Breast epithelium (tissue), 4 donors: ENCODE measurements at regions not wholly inside any gene's neighbourhood (a gene's known extent, or its start where the extent isn't known, plus 50 kb on each side); places are given as distances from the start of the nearest gene placed in this dataset.

Source experiments
- DNase-seq, 2 donors: peaks; one replicate each; pipeline ENCODE4 v3.0.0-alpha.2; 2019; ENCODE audit warnings: low spot score in 2 of 2
- H3K27ac ChIP-seq, 2 donors: fragments of 200-600 bp; sonication (generic) in 1 of 2; one replicate each; pipeline ENCODE4 v1.5.1; 2016 to 2019; ENCODE audit warnings: mild to moderate bottlenecking in 1 of 2
- H3K27me3 ChIP-seq, 2 donors: fragments of 200-600 bp; sonication (generic) in 1 of 2; one replicate each; pipeline versions ENCODE4 v1.5.1 to v1.6.0; 2017 to 2019; ENCODE audit warnings: control low read depth in 1 of 2, mild to moderate bottlenecking in 1 of 2
- H3K36me3 ChIP-seq: fragments of 200-600 bp; one replicate; pipeline ENCODE4 v1.5.1; 2019
- H3K4me1 ChIP-seq, 2 donors: fragments of 200-600 bp; sonication (generic); one replicate each; pipeline ENCODE4 v1.5.1; 2016 to 2019; ENCODE audit warnings: control low read depth in 1 of 2
- H3K4me3 ChIP-seq, 3 donors: fragments of 200-600 bp; sonication (generic); 1 replicate in 2 of 3; 2 replicates in 1 of 3; pipeline ENCODE4 v1.5.1; 2016 to 2019; ENCODE audit warnings: mild to moderate bottlenecking in 3 of 3, moderate library complexity in 2 of 3
- H3K9me3 ChIP-seq, 2 donors: fragments of 200-600 bp; sonication (generic) in 1 of 2; one replicate each; pipeline ENCODE4 v1.5.1; 2016 to 2019; ENCODE audit warnings: control low read depth in 1 of 2
- POLR2A ChIP-seq: fragments of 450-650 bp; IDR thresholded peaks from one replicate; pipeline ENCODE4 v1.6.1; 2016; ENCODE audit warnings: antibody characterized with exemption, mild to moderate bottlenecking, moderate library complexity
- POLR2AphosphoS5 ChIP-seq, 3 donors: sonication (generic); formaldehyde crosslinking; IDR thresholded peaks; one replicate each; pipeline ENCODE4 v1.6.1; 2017; ENCODE audit warnings: antibody characterized with exemption in 3 of 3
- intact Hi-C: fragments of 100-400 bp; cut with DNase I; formaldehyde crosslinking; loops from one replicate; pipeline ENCODE4 v1.15.1; 2023; ENCODE audit warnings: low total_unique reads
- TF ChIP-seq, protein P1 (sequence below), 3 donors: fragments of 450-650 bp; IDR thresholded peaks; one replicate each; pipeline ENCODE4 v1.5.1; 2016 to 2017; ENCODE audit warnings: antibody characterized with exemption in 3 of 3, mild to moderate bottlenecking in 3 of 3, moderate library complexity in 3 of 3

DNA sequence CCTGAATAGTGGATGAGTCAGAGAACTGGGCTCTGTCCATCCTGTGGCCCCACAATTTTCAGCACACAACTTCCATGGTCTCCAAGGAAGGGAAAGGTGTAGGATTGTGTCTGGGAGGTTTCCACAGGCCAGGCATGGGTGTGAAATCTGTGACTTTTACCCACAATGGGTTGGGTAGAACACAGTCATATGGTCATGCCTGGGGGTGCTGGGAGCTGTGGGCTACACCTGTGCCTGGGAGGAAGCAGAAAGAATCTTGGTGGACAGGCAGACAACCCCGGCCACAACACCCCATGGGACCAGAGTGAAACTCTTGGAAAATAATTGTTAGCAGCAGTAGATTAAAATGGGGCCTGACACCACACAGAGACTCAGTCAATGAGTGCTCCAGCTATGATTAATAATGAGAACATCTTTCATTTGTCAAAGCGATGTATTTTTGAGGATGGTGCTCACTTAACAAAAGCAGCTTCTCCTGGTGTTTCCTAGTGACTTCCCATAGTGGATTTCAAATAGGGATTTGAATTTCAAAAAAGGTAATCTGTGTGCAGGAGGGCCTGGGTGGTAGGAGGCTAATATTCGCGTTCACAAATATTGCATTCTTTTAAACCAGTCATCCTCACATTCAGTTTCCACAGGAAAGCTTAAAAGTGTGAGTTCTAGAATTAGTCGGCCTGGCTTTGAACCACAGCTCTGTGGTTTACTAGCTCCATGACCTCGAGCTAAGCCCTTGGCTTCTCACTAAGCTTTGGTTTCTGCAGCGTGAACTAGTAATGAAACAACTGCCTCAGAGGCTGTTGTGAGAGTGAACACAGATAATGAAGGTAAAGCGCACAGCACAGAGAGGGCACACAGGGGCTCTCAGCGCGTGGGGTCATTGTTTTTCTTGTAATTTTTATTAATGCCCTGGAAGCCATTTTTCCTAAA, 89.3 kb upstream of the UQCRFS1 start:
- Histone ChIP-seq H3K4me1 (no peaks in the 10 kb centered on the region), H3K36me3 (no peaks in the 10 kb centered on the region), H3K9me3 (no peaks in the 10 kb centered on the region), H3K27me3 (peaks cover 0 to 16% of the 10 kb centered on the region in 2 donors), H3K4me3 (no peak overlapping the region), H3K27ac (no peak overlapping the region)
- no peak for DNase-seq
- TF ChIP-seq, protein P1, sequence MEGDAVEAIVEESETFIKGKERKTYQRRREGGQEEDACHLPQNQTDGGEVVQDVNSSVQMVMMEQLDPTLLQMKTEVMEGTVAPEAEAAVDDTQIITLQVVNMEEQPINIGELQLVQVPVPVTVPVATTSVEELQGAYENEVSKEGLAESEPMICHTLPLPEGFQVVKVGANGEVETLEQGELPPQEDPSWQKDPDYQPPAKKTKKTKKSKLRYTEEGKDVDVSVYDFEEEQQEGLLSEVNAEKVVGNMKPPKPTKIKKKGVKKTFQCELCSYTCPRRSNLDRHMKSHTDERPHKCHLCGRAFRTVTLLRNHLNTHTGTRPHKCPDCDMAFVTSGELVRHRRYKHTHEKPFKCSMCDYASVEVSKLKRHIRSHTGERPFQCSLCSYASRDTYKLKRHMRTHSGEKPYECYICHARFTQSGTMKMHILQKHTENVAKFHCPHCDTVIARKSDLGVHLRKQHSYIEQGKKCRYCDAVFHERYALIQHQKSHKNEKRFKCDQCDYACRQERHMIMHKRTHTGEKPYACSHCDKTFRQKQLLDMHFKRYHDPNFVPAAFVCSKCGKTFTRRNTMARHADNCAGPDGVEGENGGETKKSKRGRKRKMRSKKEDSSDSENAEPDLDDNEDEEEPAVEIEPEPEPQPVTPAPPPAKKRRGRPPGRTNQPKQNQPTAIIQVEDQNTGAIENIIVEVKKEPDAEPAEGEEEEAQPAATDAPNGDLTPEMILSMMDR (IDR thresholded peaks at IDR 0.05), result no peak
- TF ChIP-seq POLR2A, result no peak
- TF ChIP-seq POLR2AphosphoS5 (IDR thresholded peaks at IDR 0.05), result no peak
- intact Hi-C loops, result no loop called here

DNA sequence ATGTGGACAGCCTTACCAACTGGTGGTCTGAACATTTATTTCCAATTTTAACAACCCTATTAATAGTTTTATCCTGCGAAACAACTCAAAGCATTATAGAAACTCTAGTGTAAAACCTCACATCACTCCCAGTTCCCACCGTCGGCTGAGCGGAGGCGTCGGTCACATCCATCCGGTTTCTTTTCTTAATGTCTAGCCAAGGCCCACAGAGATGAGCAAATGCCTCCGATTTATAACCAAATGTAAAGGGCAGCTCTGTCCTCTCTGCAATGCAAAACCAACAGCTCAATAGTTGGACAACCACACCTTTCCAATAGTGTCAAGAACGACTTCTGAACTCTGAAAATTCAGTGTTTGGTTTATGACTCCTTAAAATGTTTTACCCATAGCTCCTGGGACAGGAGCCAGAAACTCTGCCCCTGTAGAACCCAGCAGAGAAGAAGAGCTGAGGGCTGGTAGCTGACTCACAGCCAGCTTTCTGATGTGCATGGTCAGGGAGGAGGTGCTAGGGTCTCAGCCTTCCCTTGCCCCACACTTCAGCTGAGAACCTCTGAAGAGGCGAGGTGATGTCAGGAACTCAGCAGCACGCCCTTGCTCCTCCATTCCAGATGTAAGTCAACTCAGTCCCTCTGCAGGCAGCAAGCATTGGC, 90.2 kb upstream of the UQCRFS1 start:
- intact Hi-C loops, result no loop called here
- no peak overlapping the region for H3K27ac ChIP-seq
- no peaks in the 10 kb centered on the region for H3K36me3 ChIP-seq
- peaks cover 0 to 23% of the 10 kb centered on the region in 2 donors for H3K27me3 ChIP-seq
- DNase-seq, result no peak
- H3K4me1 ChIP-seq, result no peaks in the 10 kb centered on the region
- no peak overlapping the region for H3K4me3 ChIP-seq
- TF ChIP-seq POLR2AphosphoS5 (IDR thresholded peaks at IDR 0.05), result no peak
- TF ChIP-seq, protein P1 (IDR thresholded peaks at IDR 0.05), result no peak
- no peak for TF ChIP-seq POLR2A
- no peaks in the 10 kb centered on the region for H3K9me3 ChIP-seq

DNA sequence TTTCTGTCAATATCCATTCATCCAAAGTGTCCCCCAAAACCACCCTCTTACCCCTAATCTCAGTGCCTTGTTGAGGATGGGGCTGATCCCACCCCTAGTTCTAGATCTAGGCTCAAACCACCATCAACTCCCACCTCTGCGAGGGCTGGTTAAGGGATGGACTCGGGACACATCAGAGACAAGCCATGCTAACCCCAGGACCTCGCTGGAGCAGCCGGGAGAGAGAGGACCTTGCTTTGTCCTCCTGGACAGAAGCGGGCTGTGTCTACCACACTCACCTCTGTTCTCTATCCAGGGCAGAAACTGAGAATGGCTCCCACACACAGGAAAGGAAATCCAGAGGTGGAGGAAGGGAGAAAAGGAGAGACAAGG, 90.8 kb upstream of the UQCRFS1 start:
- Histone ChIP-seq H3K36me3 (no peaks in the 10 kb centered on the region), H3K4me3 (no peak overlapping the region), H3K27me3 (peaks cover 0 to 28% of the 10 kb centered on the region in 2 donors), H3K27ac (no peak overlapping the region), H3K9me3 (no peaks in the 10 kb centered on the region), H3K4me1 (no peaks in the 10 kb centered on the region)
- TF ChIP-seq, protein P1 (IDR thresholded peaks at IDR 0.05), result no peak
- TF ChIP-seq POLR2AphosphoS5 (IDR thresholded peaks at IDR 0.05) (no peak), POLR2A (no peak)
- DNase-seq, result no peak
- intact Hi-C loops, result no loop called here

DNA sequence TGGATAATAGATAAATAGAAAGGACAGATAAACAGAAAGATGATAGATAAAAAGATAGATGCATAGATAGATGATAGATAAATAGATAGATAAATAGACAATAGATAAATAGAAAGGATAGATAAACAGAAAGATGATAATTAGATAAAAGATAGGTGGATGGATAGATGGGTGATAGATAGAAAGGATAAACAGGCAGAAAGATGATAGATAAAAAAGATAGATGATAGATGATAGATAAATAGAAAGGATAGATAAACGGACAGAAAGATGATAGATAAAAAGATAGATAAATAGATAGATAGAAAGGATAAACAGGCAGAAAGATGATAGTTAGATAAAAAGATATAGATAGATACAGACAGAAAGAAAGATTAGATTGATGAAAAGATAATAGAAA, 92.3 kb upstream of the UQCRFS1 start:
- Histone ChIP-seq H3K36me3 (no peaks in the 10 kb centered on the region), H3K4me3 (no peak overlapping the region), H3K27me3 (peaks cover 0 to 37% of the 10 kb centered on the region in 2 donors), H3K27ac (no peak overlapping the region), H3K9me3 (no peaks in the 10 kb centered on the region), H3K4me1 (no peaks in the 10 kb centered on the region)
- TF ChIP-seq POLR2A, result no peak
- no peak for TF ChIP-seq POLR2AphosphoS5 (IDR thresholded peaks at IDR 0.05)
- TF ChIP-seq, protein P1 (IDR thresholded peaks at IDR 0.05), result no peak
- no peak for DNase-seq
- intact Hi-C loops, result no loop called here

DNA sequence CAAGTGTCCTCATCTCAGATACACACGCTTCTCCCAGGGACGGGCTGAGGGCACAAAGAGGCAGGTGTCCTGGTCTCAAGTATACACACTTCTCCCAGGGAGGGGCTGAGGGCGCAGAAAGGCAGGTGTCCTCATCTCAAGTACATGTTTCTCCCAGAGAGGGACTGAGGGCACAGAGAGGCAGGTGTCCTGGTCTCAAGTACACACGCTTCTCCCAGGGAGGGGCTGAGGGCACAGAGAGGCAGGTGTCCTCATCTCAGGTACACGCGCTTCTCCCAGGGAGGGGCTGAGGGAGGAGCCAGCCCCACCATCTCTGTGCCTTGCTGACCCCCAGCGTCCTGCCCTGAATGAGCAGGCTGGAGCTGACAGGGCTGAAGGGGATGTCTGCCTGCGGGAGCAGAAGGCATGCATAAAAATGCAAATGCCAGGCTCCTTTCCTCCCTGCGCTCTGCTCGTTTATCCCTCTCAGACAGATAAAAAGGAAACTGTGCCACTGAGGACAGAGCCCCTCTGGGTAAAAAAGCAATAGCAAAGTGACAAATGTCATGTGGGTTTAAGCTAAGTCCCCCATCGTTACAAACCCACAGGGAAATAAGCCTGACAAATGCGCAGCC, 96.1 kb upstream of the UQCRFS1 start:
- intact Hi-C loops, result no loop called here
- H3K27me3 ChIP-seq, result peaks cover 0 to 54% of the 10 kb centered on the region in 2 donors
- H3K4me3 ChIP-seq, result no peak overlapping the region
- no peaks in the 10 kb centered on the region for H3K9me3 ChIP-seq
- DNase-seq, result no peak
- H3K4me1 ChIP-seq, result no peaks in the 10 kb centered on the region
- H3K27ac ChIP-seq, result no peak overlapping the region
- TF ChIP-seq POLR2A, result no peak
- TF ChIP-seq, protein P1 (IDR thresholded peaks at IDR 0.05), result no peak
- no peak for TF ChIP-seq POLR2AphosphoS5 (IDR thresholded peaks at IDR 0.05)
- H3K36me3 ChIP-seq, result no peaks in the 10 kb centered on the region
